Neural cell (in vitro differentiated cells): ENCODE measurements at regions not wholly inside any gene's neighbourhood (a gene's known extent, or its start where the extent isn't known, plus 50 kb on each side); places are given as distances from the start of the nearest gene placed in this dataset.

Experiments used
- H2AFZ ChIP-seq: fragments of 200-600, 300-800 bp; sonication (generic), shearing (Covaris generic); 2 replicates; pipeline ENCODE4 v1.6.0; 2014; ENCODE audit warnings: low read depth, mild to moderate bottlenecking, antibody characterized with exemption, low read length, moderate library complexity
- H3F3A ChIP-seq: fragments of 200-600 bp; shearing (Covaris generic); 2 replicates; pipeline ENCODE4 v1.6.1; 2016; ENCODE audit warnings: mild to moderate bottlenecking, moderate library complexity, mixed read lengths, antibody characterized with exemption, low read length; ENCODE audit not compliant: insufficient read depth, poor library complexity, severe bottlenecking
- H3K27ac ChIP-seq: fragments of 200-600, 300-800 bp; sonication (generic), shearing (Covaris generic); 2 replicates; pipeline ENCODE4 v1.5.1; 2014; ENCODE audit warnings: mild to moderate bottlenecking, low read length, moderate library complexity
- H3K27me3 ChIP-seq: fragments of 300-800, 200-600 bp; sonication (generic), shearing (Covaris generic); 2 replicates; pipeline ENCODE4 v1.6.0; 2014; ENCODE audit warnings: mild to moderate bottlenecking, low read depth, low read length, moderate library complexity; ENCODE audit not compliant: insufficient read depth
- H3K36me3 ChIP-seq: fragments of 300-800, 200-600 bp; sonication (generic), shearing (Covaris generic); 2 replicates; pipeline ENCODE4 v1.5.1; 2014; ENCODE audit warnings: mild to moderate bottlenecking, antibody characterized with exemption, low read length, moderate library complexity; ENCODE audit not compliant: insufficient read depth
- H3K4me2 ChIP-seq: fragments of 300-800, 200-600 bp; sonication (generic), shearing (Covaris generic); 2 replicates; pipeline ENCODE4 v1.6.0; 2014; ENCODE audit warnings: mild to moderate bottlenecking, low read length
- H3K4me3 ChIP-seq: fragments of 300-800, 200-600 bp; sonication (generic), shearing (Covaris generic); 2 replicates; pipeline ENCODE4 v1.5.1; 2014; ENCODE audit warnings: mild to moderate bottlenecking, low read length, moderate library complexity
- H3K79me2 ChIP-seq: fragments of 200-600 bp; shearing (Covaris generic); replicated peaks from 2 replicates; pipeline ENCODE4 v1.6.0; 2014; ENCODE audit warnings: mild to moderate bottlenecking, low read length, moderate library complexity; ENCODE audit not compliant: insufficient read depth
- H3K9ac ChIP-seq: fragments of 300-800, 200-600 bp; sonication (generic), shearing (Covaris generic); 2 replicates; pipeline ENCODE4 v1.6.1; 2016; ENCODE audit warnings: mild to moderate bottlenecking, low read length, mixed read lengths
- H3K9me2 ChIP-seq: fragments of 200-600 bp; shearing (Covaris generic); 2 replicates; pipeline ENCODE4 v1.6.1; 2016; ENCODE audit warnings: mild to moderate bottlenecking, low read length, mixed read lengths; ENCODE audit not compliant: insufficient read depth
- H3K9me3 ChIP-seq: fragments of 200-600, 300-800 bp; sonication (generic), shearing (Covaris generic); 2 replicates; pipeline ENCODE4 v1.6.1; 2016; ENCODE audit warnings: mild to moderate bottlenecking, mixed run types, low read length, moderate library complexity, mixed read lengths
- H4K20me1 ChIP-seq: fragments of 200-600 bp; shearing (Covaris generic); 2 replicates; pipeline ENCODE4 v1.6.1; 2016; ENCODE audit warnings: mild to moderate bottlenecking, mixed run types; ENCODE audit not compliant: insufficient read depth
- EP300 ChIP-seq: fragments of 450-650 bp; conservative IDR thresholded peaks from 2 replicates; pipeline ENCODE4 v1.6.1; 2014; ENCODE audit warnings: antibody characterized with exemption, mild to moderate bottlenecking, moderate library complexity; ENCODE audit not compliant: poor library complexity, severe bottlenecking
- EZH2 ChIP-seq: fragments of 200-600, 300-800 bp; shearing (Covaris generic), sonication (generic); IDR thresholded peaks from 2 replicates; pipeline ENCODE4 v1.6.1; 2014; ENCODE audit warnings: antibody characterized with exemption, low read length, borderline replicate concordance, mild to moderate bottlenecking; ENCODE audit not compliant: insufficient read depth, poor library complexity, severe bottlenecking
- MXI1 ChIP-seq: fragments of 450-650 bp; conservative IDR thresholded peaks from 2 replicates; pipeline ENCODE4 v1.6.1; 2014; ENCODE audit warnings: antibody characterized with exemption, mild to moderate bottlenecking; ENCODE audit not compliant: poor library complexity, severe bottlenecking
- POLR2AphosphoS5 ChIP-seq: IDR thresholded peaks from 2 replicates; pipeline ENCODE4 v1.6.1; 2012
- RAD21 ChIP-seq: fragments of 450-650 bp; conservative IDR thresholded peaks from 2 replicates; pipeline ENCODE4 v1.6.1; 2014; ENCODE audit warnings: antibody characterized with exemption, mild to moderate bottlenecking, moderate library complexity
- SMC3 ChIP-seq: fragments of 450-650 bp; conservative IDR thresholded peaks from 2 replicates; pipeline ENCODE4 v1.6.1; 2014; ENCODE audit warnings: antibody characterized with exemption, mild to moderate bottlenecking, moderate library complexity; ENCODE audit not compliant: poor library complexity
- TAF1 ChIP-seq: IDR thresholded peaks from 2 replicates; pipeline ENCODE4 v1.6.1; 2012; ENCODE audit warnings: low read depth
- TF ChIP-seq, protein P1 (sequence below): IDR thresholded peaks from 2 replicates; pipeline ENCODE4 v1.6.1; 2012; ENCODE audit warnings: borderline replicate concordance

- H2AFZ ChIP-seq, result no peak overlapping the region
- TF ChIP-seq TAF1, result no peak
- TF ChIP-seq, protein P1, sequence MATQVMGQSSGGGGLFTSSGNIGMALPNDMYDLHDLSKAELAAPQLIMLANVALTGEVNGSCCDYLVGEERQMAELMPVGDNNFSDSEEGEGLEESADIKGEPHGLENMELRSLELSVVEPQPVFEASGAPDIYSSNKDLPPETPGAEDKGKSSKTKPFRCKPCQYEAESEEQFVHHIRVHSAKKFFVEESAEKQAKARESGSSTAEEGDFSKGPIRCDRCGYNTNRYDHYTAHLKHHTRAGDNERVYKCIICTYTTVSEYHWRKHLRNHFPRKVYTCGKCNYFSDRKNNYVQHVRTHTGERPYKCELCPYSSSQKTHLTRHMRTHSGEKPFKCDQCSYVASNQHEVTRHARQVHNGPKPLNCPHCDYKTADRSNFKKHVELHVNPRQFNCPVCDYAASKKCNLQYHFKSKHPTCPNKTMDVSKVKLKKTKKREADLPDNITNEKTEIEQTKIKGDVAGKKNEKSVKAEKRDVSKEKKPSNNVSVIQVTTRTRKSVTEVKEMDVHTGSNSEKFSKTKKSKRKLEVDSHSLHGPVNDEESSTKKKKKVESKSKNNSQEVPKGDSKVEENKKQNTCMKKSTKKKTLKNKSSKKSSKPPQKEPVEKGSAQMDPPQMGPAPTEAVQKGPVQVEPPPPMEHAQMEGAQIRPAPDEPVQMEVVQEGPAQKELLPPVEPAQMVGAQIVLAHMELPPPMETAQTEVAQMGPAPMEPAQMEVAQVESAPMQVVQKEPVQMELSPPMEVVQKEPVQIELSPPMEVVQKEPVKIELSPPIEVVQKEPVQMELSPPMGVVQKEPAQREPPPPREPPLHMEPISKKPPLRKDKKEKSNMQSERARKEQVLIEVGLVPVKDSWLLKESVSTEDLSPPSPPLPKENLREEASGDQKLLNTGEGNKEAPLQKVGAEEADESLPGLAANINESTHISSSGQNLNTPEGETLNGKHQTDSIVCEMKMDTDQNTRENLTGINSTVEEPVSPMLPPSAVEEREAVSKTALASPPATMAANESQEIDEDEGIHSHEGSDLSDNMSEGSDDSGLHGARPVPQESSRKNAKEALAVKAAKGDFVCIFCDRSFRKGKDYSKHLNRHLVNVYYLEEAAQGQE, result no peak
- H3K79me2 ChIP-seq, result no peaks in the 10 kb centered on the region
- H3K4me2 ChIP-seq, result no peak overlapping the region
- no peaks in the 10 kb centered on the region for H3K36me3 ChIP-seq
- H3K27ac ChIP-seq, result no peak overlapping the region
- H3K9ac ChIP-seq, result no peak overlapping the region
- H4K20me1 ChIP-seq, result no peaks in the 10 kb centered on the region
- no peaks in the 10 kb centered on the region for H3K9me3 ChIP-seq
- H3K4me3 ChIP-seq, result no peak overlapping the region
- H3F3A ChIP-seq, result no peaks in the 10 kb centered on the region
- H3K27me3 ChIP-seq, result no peaks in the 10 kb centered on the region
- H3K9me2 ChIP-seq, result no peaks in the 10 kb centered on the region
Measured at GRCh38 chr2:21244161-21244560, 120.4 kb downstream of the TDRD15 start.

- Histone ChIP-seq H3K9me2 (no peaks in the 10 kb centered on the region), H4K20me1 (no peaks in the 10 kb centered on the region), H3K27me3 (no peaks in the 10 kb centered on the region), H3K9ac (no peak overlapping the region), H3F3A (no peaks in the 10 kb centered on the region), H3K36me3 (no peaks in the 10 kb centered on the region), H2AFZ (no peak overlapping the region), H3K9me3 (no peaks in the 10 kb centered on the region), H3K4me2 (no peak overlapping the region), H3K27ac (no peak overlapping the region), H3K4me3 (no peak overlapping the region), H3K79me2 (no peaks in the 10 kb centered on the region)
- TF ChIP-seq EP300 (no peak), EZH2 (no peak), TAF1 (no peak), RAD21 (no peak), MXI1 (no peak), SMC3 (no peak), POLR2AphosphoS5 (no peak)
- TF ChIP-seq, protein P1, result no peak
Measured at GRCh38 chr2:21245565-21245964, 121.8 kb downstream of the TDRD15 start.
